ENCODE measurements at regions not wholly inside any gene's neighbourhood (a gene's known extent, or its start where the extent isn't known, plus 50 kb on each side); places are given as distances from the start of the nearest gene placed in this dataset.

GRCh38 chr10:61547297-61547696, 94.1 kb upstream of the TMEM26 start:
- DNase-seq, result peak in 1 of 4 experiments; percentile 17

DNA sequence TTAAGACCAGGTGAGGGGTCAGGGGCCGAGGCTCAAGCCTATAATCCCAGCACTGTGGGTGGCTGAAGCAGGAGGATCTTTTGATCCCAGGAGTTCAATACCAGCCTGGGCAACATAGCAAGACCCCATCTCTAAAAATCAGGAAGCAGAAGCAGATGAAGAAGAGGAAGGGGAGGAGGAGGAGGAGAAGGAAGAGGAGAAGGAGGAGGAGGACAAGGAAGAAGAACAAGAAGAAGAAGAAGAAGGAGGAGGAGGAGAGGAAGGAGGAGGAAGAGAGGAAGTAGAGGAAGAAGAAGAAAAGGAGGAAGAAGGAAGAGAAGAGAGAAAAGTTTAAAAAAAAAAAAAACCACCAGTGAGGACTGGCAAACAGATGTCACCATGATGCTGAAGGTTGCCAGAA, 92.0 kb upstream of the TMEM26 start:
- DNase-seq, result no peak

GRCh38 chr10:61543831-61544230, 90.7 kb upstream of the TMEM26 start:
- no peak for DNase-seq

GRCh38 chr10:61542596-61542995, 89.4 kb upstream of the TMEM26 start:
- DNase-seq, result no peak

GRCh38 chr10:61541960-61542359, 88.8 kb upstream of the TMEM26 start:
- no peak for DNase-seq

DNA sequence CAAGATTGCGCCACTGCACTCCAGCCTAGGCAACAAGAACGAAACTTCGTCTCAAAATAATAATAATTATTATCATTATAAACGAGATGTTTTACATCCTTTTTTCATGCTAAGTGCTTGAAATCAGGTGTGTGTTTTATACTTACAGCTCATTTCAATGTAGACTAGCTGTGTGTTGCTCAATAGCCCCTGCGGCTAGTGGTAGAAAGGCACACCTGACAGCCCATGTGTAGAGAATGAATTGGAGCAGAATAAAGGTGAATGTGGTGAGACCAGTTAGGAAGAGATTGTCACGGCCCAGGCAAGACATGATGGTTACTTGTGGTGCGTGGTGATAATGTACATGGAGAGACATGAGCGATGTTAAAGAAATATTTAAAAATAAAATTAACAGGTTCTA, 86.7 kb upstream of the TMEM26 start:
- DNase-seq, result no peak

- no peak for DNase-seq
Observed at GRCh38 chr10:61529208-61529607, 76.0 kb upstream of the TMEM26 start.

- no peak for DNase-seq
Observed at GRCh38 chr10:61503051-61503450, 49.9 kb upstream of the TMEM26 start.

All from suppressor macrophage (primary cell).